K562 (cell line): ENCODE measurements at regions not wholly inside any gene's neighbourhood (a gene's known extent, or its start where the extent isn't known, plus 50 kb on each side); places are given as distances from the start of the nearest gene placed in this dataset.

Source experiments
- ATAC-seq: fragments of 200-7000 bp; cut with Tn5 transposase; 3 replicates; pipeline ENCODE4 v1.9.1; 2020; ENCODE audit warnings: moderate library complexity
- BruUV-seq: library from RNA; stranded (reverse); fragments of 400-500 nt; replicated peaks from 2 replicates; lab custom pipeline; 2021; lab: Mats Ljungman, UMichigan
- CTCF ChIA-PET: fragments of 300-600 bp; formaldehyde crosslinking; extraction: SDS; loops from one replicate; lab custom pipeline; 2021; ENCODE audit warnings: low intra/inter-chr PET ratio; lab: Yijun Ruan, JAX
- POLR2A ChIA-PET: fragments of 300-600, 350-650 bp; sonication (Branson Sonifier 250); formaldehyde crosslinking; extraction: SDS; loops from one replicate; lab custom pipeline; 2021; ENCODE audit warnings: antibody characterized with exemption, inconsistent platforms; lab: Yijun Ruan, JAX
- DNase-seq, 4 experiments: peaks; one replicate each; pipeline versions ENCODE4 v3.0.0 to v3.0.0-alpha.2; 2011 to 2018; ENCODE audit warnings: low spot score in 3 of 4, mixed read lengths in 3 of 4; ENCODE audit errors: extremely low read depth in 1 of 4
- FAIRE-seq: peaks from 2 replicates; lab custom pipeline; 2011; peaks lifted over from hg19 to GRCh38; lab: Jason Lieb, UNC
- H2AFZ ChIP-seq: 2 replicates; pipeline ENCODE4 v1.6.0; 2011; ENCODE audit warnings: low read depth, low read length, control low read depth, inconsistent platforms
- H3K27ac ChIP-seq: fragments of 200-600 bp; 3 replicates; pipeline ENCODE4 v1.8.0; 2011; ENCODE audit warnings: low read depth, mild to moderate bottlenecking, control low read depth, inconsistent platforms, low read length, moderate library complexity, mixed read lengths; ENCODE audit errors: extremely low read depth
- H3K27me3 ChIP-seq, 2 experiments: fragments of 300-600 bp in 1 of 2; 2 replicates in 1 of 2; 3 replicates in 1 of 2; pipeline versions ENCODE4 v1.6.0 to v1.8.0; 2011; ENCODE audit warnings: inconsistent platforms in 2 of 2, low read length in 2 of 2, mild to moderate bottlenecking in 1 of 2, mixed read lengths in 1 of 2, moderate library complexity in 1 of 2; ENCODE audit not compliant: control insufficient read depth in 2 of 2, insufficient read depth in 2 of 2
- H3K36me3 ChIP-seq: fragments of 300-600 bp; 3 replicates; pipeline ENCODE4 v1.8.0; 2011; ENCODE audit warnings: mild to moderate bottlenecking, low read length, inconsistent platforms; ENCODE audit not compliant: control insufficient read depth, insufficient read depth
- H3K4me1 ChIP-seq, 2 experiments: fragments of 200-600 bp in 1 of 2; replicated peaks in 1 of 2; 2 replicates in 1 of 2; 3 replicates in 1 of 2; pipeline versions ENCODE4 v1.5.1 to v1.8.0; 2011; ENCODE audit warnings: inconsistent platforms in 2 of 2, low read length in 2 of 2, mild to moderate bottlenecking in 1 of 2, mixed read lengths in 1 of 2, moderate library complexity in 1 of 2; ENCODE audit not compliant: control insufficient read depth in 2 of 2, insufficient read depth in 2 of 2
- H3K4me2 ChIP-seq: 2 replicates; pipeline ENCODE4 v1.6.1; 2011; ENCODE audit warnings: low read length, control low read depth, inconsistent platforms, mixed read lengths; ENCODE audit not compliant: insufficient read depth
- H3K4me3 ChIP-seq: fragments of 200-600 bp; sonication (generic), shearing (Covaris generic); 2 replicates; pipeline ENCODE4 v1.5.1; 2016; ENCODE audit warnings: control low read depth, inconsistent platforms
- H3K79me2 ChIP-seq: fragments of 200-600 bp; 3 replicates; pipeline ENCODE4 v1.8.0; 2011; ENCODE audit warnings: low read length, inconsistent platforms; ENCODE audit not compliant: control insufficient read depth, insufficient read depth
- H3K9ac ChIP-seq, 2 experiments: 2 replicates each; pipeline versions ENCODE4 v1.6.0 to v1.6.1; 2011; ENCODE audit warnings: low read depth in 2 of 2, low read length in 2 of 2, control low read depth in 1 of 2, inconsistent platforms in 1 of 2, mild to moderate bottlenecking in 1 of 2, mixed read lengths in 1 of 2; ENCODE audit not compliant: insufficient read depth in 1 of 2
- H3K9me1 ChIP-seq: one replicate; pipeline ENCODE4 v1.6.0; 2011; ENCODE audit warnings: inconsistent platforms, mild to moderate bottlenecking, low read length, moderate library complexity; ENCODE audit not compliant: control insufficient read depth, insufficient read depth
- H3K9me3 ChIP-seq: replicated peaks from 2 replicates; pipeline ENCODE4 v1.5.1; 2011; ENCODE audit warnings: low read depth, low read length, inconsistent platforms; ENCODE audit not compliant: control insufficient read depth, insufficient read depth
- H4K20me1 ChIP-seq: replicated peaks from 2 replicates; pipeline ENCODE4 v1.6.1; 2011; ENCODE audit warnings: low read length, inconsistent platforms, mixed read lengths; ENCODE audit not compliant: control insufficient read depth, insufficient read depth
- COPS2 ChIP-seq: fragments of 450-650 bp; conservative IDR thresholded peaks from 2 replicates; pipeline ENCODE4 v1.6.1; 2016; ENCODE audit warnings: mild to moderate bottlenecking, moderate library complexity
- EP400 ChIP-seq: fragments of 450-650 bp; IDR thresholded peaks from 2 replicates; pipeline ENCODE4 v1.6.1; 2017; ENCODE audit warnings: antibody characterized with exemption, mild to moderate bottlenecking, moderate library complexity
- FIP1L1 ChIP-seq: fragments of 200-400 bp; formaldehyde crosslinking; IDR thresholded peaks from 2 replicates; pipeline ENCODE4 v1.6.1; 2018; ENCODE audit warnings: mild to moderate bottlenecking, low read depth, low read length; ENCODE audit not compliant: poor library complexity, severe bottlenecking
- GABPA ChIP-seq: fragments of 200-800 bp; sonication (Bioruptor generic); conservative IDR thresholded peaks from 2 replicates; pipeline ENCODE4 v1.6.1; 2016; ENCODE audit warnings: low read depth, missing genetic modification characterization, missing compliant biosample characterization
- GATAD2B ChIP-seq: fragments of 450-650 bp; IDR thresholded peaks from 2 replicates; pipeline ENCODE4 v1.6.1; 2017; ENCODE audit warnings: mild to moderate bottlenecking, borderline replicate concordance
- HDAC1 ChIP-seq, 2 experiments: fragments of 450-650 bp; IDR thresholded peaks; 2 replicates each; pipeline ENCODE4 v1.6.1; 2016 to 2017; ENCODE audit warnings: inconsistent platforms in 1 of 2, mild to moderate bottlenecking in 1 of 2, moderate library complexity in 1 of 2
- HDAC3 ChIP-seq: fragments of 450-650 bp; IDR thresholded peaks from 2 replicates; pipeline ENCODE4 v1.6.1; 2018; ENCODE audit warnings: borderline replicate concordance, mild to moderate bottlenecking, moderate library complexity; ENCODE audit not compliant: partially characterized antibody
- ID3 ChIP-seq, 2 experiments: fragments of 250-450 bp in 1 of 2; fragments of 450-650 bp in 1 of 2; sonication (Bioruptor Pico) in 1 of 2; IDR thresholded peaks; 2 replicates each; pipeline versions ENCODE4 v1.6.1 to v1.8.0; 2016 to 2021; ENCODE audit warnings: mild to moderate bottlenecking in 2 of 2, moderate library complexity in 2 of 2, missing compliant biosample characterization in 1 of 2, missing genetic modification characterization in 1 of 2
- NR4A1 ChIP-seq, 2 experiments: fragments of 250-450 bp in 1 of 2; fragments of 450-650 bp in 1 of 2; sonication (Bioruptor Pico) in 1 of 2; IDR thresholded peaks; 2 replicates each; pipeline versions ENCODE4 v1.4.0 to v1.6.1; 2016 to 2020; ENCODE audit warnings: mild to moderate bottlenecking in 2 of 2, missing compliant biosample characterization in 1 of 2, missing genetic modification characterization in 1 of 2, moderate library complexity in 1 of 2
- SIRT6 ChIP-seq: IDR thresholded peaks from one replicate; pipeline ENCODE4 v1.6.1; 2012; ENCODE audit warnings: low read depth, mild to moderate bottlenecking, control low read depth, inconsistent platforms, low read length, moderate library complexity
- SPI1 ChIP-seq: IDR thresholded peaks from 2 replicates; pipeline ENCODE4 v1.6.1; 2011; ENCODE audit warnings: low read depth, low read length, control low read depth, borderline replicate concordance
- U2AF1 ChIP-seq: fragments of 200-400 bp; formaldehyde crosslinking; optimal IDR thresholded peaks from 2 replicates; pipeline ENCODE3; 2017; ENCODE audit warnings: mild to moderate bottlenecking, low read depth, low read length, moderate library complexity
- ZFX ChIP-seq: sonication (generic); formaldehyde crosslinking; IDR thresholded peaks from 2 replicates; pipeline ENCODE4 v1.8.0; 2022; ENCODE audit warnings: mild to moderate bottlenecking, missing genetic modification reagents, moderate library complexity
- ZNF24 ChIP-seq: fragments of 450-650 bp; IDR thresholded peaks from 2 replicates; pipeline ENCODE4 v1.6.1; 2016
- ZNF277 ChIP-seq: fragments of 250-450 bp; sonication (Bioruptor Pico); IDR thresholded peaks from 2 replicates; pipeline ENCODE4 v1.8.0; 2022; ENCODE audit warnings: inconsistent platforms, mild to moderate bottlenecking, moderate library complexity, borderline replicate concordance
- ZNF445 ChIP-seq: fragments of 250-450 bp; sonication (Bioruptor Pico); IDR thresholded peaks from 2 replicates; pipeline ENCODE4 v1.4.0; 2020; ENCODE audit warnings: low read depth, mild to moderate bottlenecking, moderate library complexity
- WGBS: fragments of 100-300 bp; shearing (Covaris generic); methylation state at CpG from one replicate; pipeline ENCODE4 v1.1.6; 2016; ENCODE audit warnings: low coverage, mixed read lengths; ENCODE audit not compliant: insufficient coverage; ENCODE audit errors: missing lambda C conversion rate; 5-methylcytosine and 5-hydroxymethylcytosine counted together
- in situ Hi-C: fragments of 300-500 bp; cut with MboI; formaldehyde crosslinking; loops from 4 replicates; pipeline ENCODE4 v1.15.0; 2018; ENCODE audit warnings: inconsistent platforms, mixed read lengths
- intact Hi-C: fragments of 100-400 bp; cut with micrococcal nuclease; formaldehyde crosslinking; loops from 2 replicates; pipeline ENCODE4 v1.14.2; 2022

GRCh38 chrX:147680251-147680650, 231.5 kb upstream of the FMR1 start:
- intact Hi-C loops, result no loop called here
- H3K9me1 ChIP-seq, result no peaks in the 10 kb centered on the region
- no peak for ATAC-seq
- BruUV-seq, result no TSS peak
- POLR2A ChIA-PET, result no interaction called here
- no peak for TF ChIP-seq SPI1
- no peak for TF ChIP-seq SIRT6
- TF ChIP-seq ID3 (CRISPR knock-in tag; IDR thresholded peaks at IDR 0.05), result no peak
- no peak for TF ChIP-seq ID3 (tag; IDR thresholded peaks at IDR 0.05)
- TF ChIP-seq U2AF1, result no peak
- no peak for TF ChIP-seq EP400
- TF ChIP-seq NR4A1 (CRISPR knock-in tag; IDR thresholded peaks at IDR 0.05), result no peak
- no peak for TF ChIP-seq NR4A1 (tag; IDR thresholded peaks at IDR 0.05)
- TF ChIP-seq FIP1L1, result no peak
- TF ChIP-seq HDAC3, result no peak
- no peak for TF ChIP-seq ZFX
- TF ChIP-seq COPS2, result no peak
- TF ChIP-seq HDAC1 (IDR thresholded peaks at IDR 0.05), result no peak
- TF ChIP-seq ZNF24, result no peak
- no peak for TF ChIP-seq ZNF277 (CRISPR knock-in tag)
- no peak for TF ChIP-seq GABPA (tag)
- no peak for TF ChIP-seq GATAD2B
- TF ChIP-seq ZNF445 (CRISPR knock-in tag), result no peak
- TF ChIP-seq, all 486 proteins: peak for 0
- H3K27ac ChIP-seq, result no peak overlapping the region
- no peaks in the 10 kb centered on the region for H4K20me1 ChIP-seq
- H3K4me3 ChIP-seq, result no peak overlapping the region
- H2AFZ ChIP-seq, result no peak overlapping the region
- no peaks in the 10 kb centered on the region for H3K36me3 ChIP-seq
- no peak overlapping the region for H3K4me2 ChIP-seq
- in situ Hi-C loops, result no loop called here
- CTCF ChIA-PET, result no interaction called here
- no peaks in the 10 kb centered on the region for H3K9me3 ChIP-seq
- H3K4me1 ChIP-seq, result no peaks in the 10 kb centered on the region
- 0% methylated on average over 4 of the region's 4 CpGs for WGBS
- no peak overlapping the region for H3K9ac ChIP-seq
- no peaks in the 10 kb centered on the region for H3K27me3 ChIP-seq
- FAIRE-seq (no peak), DNase-seq (no peak)
- no peaks in the 10 kb centered on the region for H3K79me2 ChIP-seq
